ENCODE measurements at regions not wholly inside any gene's neighbourhood (a gene's known extent, or its start where the extent isn't known, plus 50 kb on each side); places are given as distances from the start of the nearest gene placed in this dataset.

- TF ChIP-seq, protein P1, sequence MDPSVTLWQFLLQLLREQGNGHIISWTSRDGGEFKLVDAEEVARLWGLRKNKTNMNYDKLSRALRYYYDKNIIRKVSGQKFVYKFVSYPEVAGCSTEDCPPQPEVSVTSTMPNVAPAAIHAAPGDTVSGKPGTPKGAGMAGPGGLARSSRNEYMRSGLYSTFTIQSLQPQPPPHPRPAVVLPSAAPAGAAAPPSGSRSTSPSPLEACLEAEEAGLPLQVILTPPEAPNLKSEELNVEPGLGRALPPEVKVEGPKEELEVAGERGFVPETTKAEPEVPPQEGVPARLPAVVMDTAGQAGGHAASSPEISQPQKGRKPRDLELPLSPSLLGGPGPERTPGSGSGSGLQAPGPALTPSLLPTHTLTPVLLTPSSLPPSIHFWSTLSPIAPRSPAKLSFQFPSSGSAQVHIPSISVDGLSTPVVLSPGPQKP (IDR thresholded peaks at IDR 0.05; ENCODE audit: low read depth, low read length), result no peak
- TF ChIP-seq, protein P2, sequence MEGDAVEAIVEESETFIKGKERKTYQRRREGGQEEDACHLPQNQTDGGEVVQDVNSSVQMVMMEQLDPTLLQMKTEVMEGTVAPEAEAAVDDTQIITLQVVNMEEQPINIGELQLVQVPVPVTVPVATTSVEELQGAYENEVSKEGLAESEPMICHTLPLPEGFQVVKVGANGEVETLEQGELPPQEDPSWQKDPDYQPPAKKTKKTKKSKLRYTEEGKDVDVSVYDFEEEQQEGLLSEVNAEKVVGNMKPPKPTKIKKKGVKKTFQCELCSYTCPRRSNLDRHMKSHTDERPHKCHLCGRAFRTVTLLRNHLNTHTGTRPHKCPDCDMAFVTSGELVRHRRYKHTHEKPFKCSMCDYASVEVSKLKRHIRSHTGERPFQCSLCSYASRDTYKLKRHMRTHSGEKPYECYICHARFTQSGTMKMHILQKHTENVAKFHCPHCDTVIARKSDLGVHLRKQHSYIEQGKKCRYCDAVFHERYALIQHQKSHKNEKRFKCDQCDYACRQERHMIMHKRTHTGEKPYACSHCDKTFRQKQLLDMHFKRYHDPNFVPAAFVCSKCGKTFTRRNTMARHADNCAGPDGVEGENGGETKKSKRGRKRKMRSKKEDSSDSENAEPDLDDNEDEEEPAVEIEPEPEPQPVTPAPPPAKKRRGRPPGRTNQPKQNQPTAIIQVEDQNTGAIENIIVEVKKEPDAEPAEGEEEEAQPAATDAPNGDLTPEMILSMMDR (IDR thresholded peaks at IDR 0.05), result no peak
- no peak for TF ChIP-seq HEYL (CRISPR knock-in tag; IDR thresholded peaks at IDR 0.05)
- TF ChIP-seq BHLHE40 (IDR thresholded peaks at IDR 0.05; ENCODE audit: low read depth, low read length), result no peak
- no peak for TF ChIP-seq EP300 (IDR thresholded peaks at IDR 0.05)
- no peak for TF ChIP-seq POLR2AphosphoS2 (conservative IDR thresholded peaks at IDR 0.05; ENCODE audit: low read length)
- no peak for TF ChIP-seq RAD21 (conservative IDR thresholded peaks at IDR 0.05 in 1 of 2, IDR thresholded peaks at IDR 0.05 in 1 of 2)
- no peak for TF ChIP-seq MAX (IDR thresholded peaks at IDR 0.05)
- TF ChIP-seq PHF8 (IDR thresholded peaks at IDR 0.05; ENCODE audit: borderline replicate concordance, low read depth), result no peak
- TF ChIP-seq EHF (CRISPR knock-in tag; IDR thresholded peaks at IDR 0.05), result no peak
- no peak for TF ChIP-seq TP53 (CRISPR knock-in tag; IDR thresholded peaks at IDR 0.05)
- TF ChIP-seq, protein P3, sequence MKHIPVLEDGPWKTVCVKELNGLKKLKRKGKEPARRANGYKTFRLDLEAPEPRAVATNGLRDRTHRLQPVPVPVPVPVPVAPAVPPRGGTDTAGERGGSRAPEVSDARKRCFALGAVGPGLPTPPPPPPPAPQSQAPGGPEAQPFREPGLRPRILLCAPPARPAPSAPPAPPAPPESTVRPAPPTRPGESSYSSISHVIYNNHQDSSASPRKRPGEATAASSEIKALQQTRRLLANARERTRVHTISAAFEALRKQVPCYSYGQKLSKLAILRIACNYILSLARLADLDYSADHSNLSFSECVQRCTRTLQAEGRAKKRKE (CRISPR knock-in tag; IDR thresholded peaks at IDR 0.05; ENCODE audit: low read depth), result no peak
- no peak for TF ChIP-seq EHMT2 (IDR thresholded peaks at IDR 0.05; ENCODE audit: low read depth)
Observed at GRCh38 chr2:7574385-7574784, 657.2 kb downstream of the RNF144A start.
